Loucy (cell line): ENCODE measurements at regions not wholly inside any gene's neighbourhood (a gene's known extent, or its start where the extent isn't known, plus 50 kb on each side); places are given as distances from the start of the nearest gene placed in this dataset.

Experiments
- H2AFZ ChIP-seq: fragments of 200-600 bp; sonication (generic); 2 replicates; pipeline ENCODE4 v1.6.0; 2016; ENCODE audit warnings: antibody characterized with exemption, mild to moderate bottlenecking, low read length, moderate library complexity
- H3F3A ChIP-seq: fragments of 200-600 bp; 2 replicates; pipeline ENCODE4 v1.6.0; 2016; ENCODE audit warnings: antibody characterized with exemption, low read depth, mild to moderate bottlenecking
- H3K27me3 ChIP-seq: fragments of 200-600 bp; sonication (generic); 2 replicates; pipeline ENCODE4 v1.6.1; 2014; ENCODE audit warnings: low read length, mild to moderate bottlenecking; ENCODE audit not compliant: insufficient read depth, poor library complexity, severe bottlenecking
- H3K36me3 ChIP-seq: fragments of 200-600 bp; sonication (generic); 2 replicates; pipeline ENCODE4 v1.6.1; 2016; ENCODE audit warnings: low read length; ENCODE audit not compliant: insufficient read depth
- H3K4me1 ChIP-seq: fragments of 200-600 bp; sonication (generic); 2 replicates; pipeline ENCODE4 v1.5.1; 2014; ENCODE audit warnings: low read length, mild to moderate bottlenecking; ENCODE audit not compliant: insufficient read depth, poor library complexity, severe bottlenecking
- H3K4me2 ChIP-seq: fragments of 200-600 bp; sonication (generic); 2 replicates; pipeline ENCODE4 v1.6.0; 2014; ENCODE audit warnings: antibody characterized with exemption, low read length, low read depth, mild to moderate bottlenecking; ENCODE audit not compliant: poor library complexity, severe bottlenecking
- H3K4me3 ChIP-seq: fragments of 200-600 bp; sonication (generic); 2 replicates; pipeline ENCODE4 v1.5.1; 2014; ENCODE audit warnings: low read length, mild to moderate bottlenecking, mixed read lengths; ENCODE audit not compliant: poor library complexity, severe bottlenecking
- H3K79me2 ChIP-seq: fragments of 200-600 bp; sonication (generic); 2 replicates; pipeline ENCODE4 v1.6.1; 2014; ENCODE audit warnings: low read length; ENCODE audit not compliant: insufficient read depth
- H3K9ac ChIP-seq: fragments of 200-600 bp; sonication (generic); 2 replicates; pipeline ENCODE4 v1.6.0; 2014; ENCODE audit warnings: mild to moderate bottlenecking, low read depth, low read length, moderate library complexity; ENCODE audit not compliant: poor library complexity, severe bottlenecking
- H3K9me2 ChIP-seq: fragments of 200-600 bp; sonication (generic); replicated peaks from 2 replicates; pipeline ENCODE4 v1.6.1; 2016; ENCODE audit warnings: low read depth, low read length, mixed read lengths
- H3K9me3 ChIP-seq: fragments of 200-600 bp; sonication (generic); 2 replicates; pipeline ENCODE4 v1.6.1; 2014; ENCODE audit warnings: mild to moderate bottlenecking, antibody characterized with exemption, low read length, low read depth; ENCODE audit not compliant: insufficient read depth
- H4K20me1 ChIP-seq: fragments of 200-600 bp; sonication (generic); 2 replicates; pipeline ENCODE4 v1.6.0; 2014; ENCODE audit warnings: antibody characterized with exemption, low read length, mild to moderate bottlenecking; ENCODE audit not compliant: insufficient read depth, poor library complexity, severe bottlenecking
- CTCF ChIP-seq: fragments of 200-600 bp; sonication (generic); conservative IDR thresholded peaks from 2 replicates; pipeline ENCODE4 v1.5.1; 2014; ENCODE audit warnings: mild to moderate bottlenecking, antibody characterized with exemption, low read length
- EZH2phosphoT487 ChIP-seq: fragments of 200-600 bp; IDR thresholded peaks from 2 replicates; pipeline ENCODE4 v1.6.1; 2018; ENCODE audit warnings: antibody characterized with exemption, mild to moderate bottlenecking, moderate library complexity, borderline replicate concordance

DNA sequence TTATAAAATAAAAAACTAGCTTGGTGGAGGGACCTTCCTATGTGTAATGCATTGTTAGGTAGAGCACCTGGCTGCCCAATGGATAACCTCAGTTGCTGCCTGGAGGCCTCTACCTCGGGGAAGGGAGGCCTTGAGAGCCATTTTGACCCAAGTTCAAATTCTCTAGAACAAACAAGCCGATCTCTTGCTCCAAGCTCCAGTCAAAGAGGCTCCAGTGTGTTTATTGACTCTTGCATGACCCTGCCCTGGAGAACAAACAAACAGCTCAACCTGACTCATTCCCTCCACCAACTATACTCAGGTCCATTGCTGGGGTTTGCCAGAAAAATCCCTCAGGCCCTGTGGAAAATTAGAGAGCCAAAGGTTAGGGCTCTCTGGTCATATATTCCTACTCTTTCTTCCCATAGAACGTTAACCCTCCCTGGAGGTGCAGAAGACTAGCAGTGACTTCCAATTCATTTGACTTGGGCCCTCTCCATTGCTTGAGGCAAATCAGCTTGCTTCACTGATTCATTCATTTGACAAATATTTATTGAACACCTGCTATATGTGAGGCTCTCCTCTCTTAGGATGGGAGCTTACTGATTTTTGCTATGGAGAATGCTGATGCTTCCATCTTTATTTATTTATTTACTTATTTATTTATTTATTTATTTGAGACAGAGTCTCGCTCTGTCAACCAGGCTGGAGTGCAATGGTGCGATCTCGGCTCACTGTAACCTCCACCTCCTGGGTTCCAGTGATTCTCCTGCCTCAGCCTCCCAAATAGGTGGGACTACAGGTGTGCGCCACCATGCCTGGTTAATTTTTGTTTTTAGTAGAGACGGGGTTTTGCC, 73.7 kb upstream of the CISTR start:
- peaks cover under 1% of the 10 kb centered on the region for H3K4me1 ChIP-seq

GRCh38 chr12:53827306-53827705, 75.5 kb upstream of the CISTR start:
- H3K4me3 ChIP-seq: no peak overlapping the region
- H3K36me3 ChIP-seq: no peaks in the 10 kb centered on the region
- no peak overlapping the region for H3K9ac ChIP-seq
- TF ChIP-seq EZH2phosphoT487 (no peak), CTCF (no peak)
- H3K27me3 ChIP-seq: no peaks in the 10 kb centered on the region
- no peak overlapping the region for H3K4me2 ChIP-seq
- no peaks in the 10 kb centered on the region for H3K9me2 ChIP-seq
- H2AFZ ChIP-seq: no peak overlapping the region
- no peaks in the 10 kb centered on the region for H3K9me3 ChIP-seq
- H3K79me2 ChIP-seq: no peaks in the 10 kb centered on the region
- no peaks in the 10 kb centered on the region for H4K20me1 ChIP-seq
- no peaks in the 10 kb centered on the region for H3F3A ChIP-seq
- H3K4me1 ChIP-seq: no peaks in the 10 kb centered on the region

More for the DNA sequence above, 73.7 kb upstream of the CISTR start:
- Histone ChIP-seq H3K4me3 (no peak overlapping the region), H3F3A (no peaks in the 10 kb centered on the region), H2AFZ (no peak overlapping the region), H3K4me2 (no peak overlapping the region), H3K9ac (no peak overlapping the region), H3K9me3 (no peaks in the 10 kb centered on the region), H3K27me3 (no peaks in the 10 kb centered on the region), H3K79me2 (no peaks in the 10 kb centered on the region), H3K36me3 (no peaks in the 10 kb centered on the region), H4K20me1 (no peaks in the 10 kb centered on the region), H3K9me2 (no peaks in the 10 kb centered on the region)
- no peak for TF ChIP-seq CTCF
- TF ChIP-seq EZH2phosphoT487: no peak

GRCh38 chr12:53828598-53828997, 76.8 kb upstream of the CISTR start:
- Histone ChIP-seq H3K9me3 (no peaks in the 10 kb centered on the region), H3F3A (no peaks in the 10 kb centered on the region), H4K20me1 (no peaks in the 10 kb centered on the region), H3K27me3 (no peaks in the 10 kb centered on the region), H3K36me3 (no peaks in the 10 kb centered on the region), H3K79me2 (no peaks in the 10 kb centered on the region), H3K4me3 (no peak overlapping the region), H3K4me1 (no peaks in the 10 kb centered on the region), H3K4me2 (no peak overlapping the region), H3K9me2 (no peaks in the 10 kb centered on the region), H2AFZ (no peak overlapping the region), H3K9ac (no peak overlapping the region)
- TF ChIP-seq EZH2phosphoT487: no peak
